GM18909 (cell line): ENCODE measurements at regions not wholly inside any gene's neighbourhood (a gene's known extent, or its start where the extent isn't known, plus 50 kb on each side); places are given as distances from the start of the nearest gene placed in this dataset.
"Not testable (repeated sequence)": the region's sequence is repeated elsewhere in the genome, so short reads cannot be mapped to it uniquely, and the experiment has no call there.

Experiments used
- ATAC-seq: cut with Tn5 transposase; IDR thresholded peaks from one replicate; pipeline ENCODE4 v1.9.1; 2021; ENCODE audit warnings: mild to moderate bottlenecking; ENCODE audit not compliant: unreplicated experiment, poor library complexity

GRCh38 chr5:112034421-112034979, 277.5 kb upstream of the NREP start:
- no peak for ATAC-seq

DNA sequence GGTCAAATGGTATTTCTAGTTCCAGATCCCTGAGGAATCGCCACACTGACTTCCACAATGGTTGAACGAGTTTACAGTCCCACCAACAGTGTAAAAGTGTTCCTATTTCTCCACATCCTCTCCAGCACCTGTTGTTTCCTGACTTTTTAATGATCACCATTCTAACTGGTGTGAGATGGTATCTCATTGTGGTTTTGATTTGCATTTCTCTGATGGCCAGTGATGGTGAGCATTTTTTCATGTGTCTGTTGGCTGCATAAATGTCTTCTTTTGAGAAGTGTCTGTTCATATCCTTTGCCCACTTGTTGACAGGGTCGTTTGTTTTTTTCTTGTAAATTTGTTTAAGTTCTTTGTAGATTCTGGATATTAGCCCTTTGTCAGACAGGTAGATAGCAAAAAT, 269.9 kb upstream of the NREP start:
- ATAC-seq: not testable (repeated sequence)

GRCh38 chr5:112025757-112026156, 268.8 kb upstream of the NREP start:
- peak; percentile 87 for ATAC-seq

DNA sequence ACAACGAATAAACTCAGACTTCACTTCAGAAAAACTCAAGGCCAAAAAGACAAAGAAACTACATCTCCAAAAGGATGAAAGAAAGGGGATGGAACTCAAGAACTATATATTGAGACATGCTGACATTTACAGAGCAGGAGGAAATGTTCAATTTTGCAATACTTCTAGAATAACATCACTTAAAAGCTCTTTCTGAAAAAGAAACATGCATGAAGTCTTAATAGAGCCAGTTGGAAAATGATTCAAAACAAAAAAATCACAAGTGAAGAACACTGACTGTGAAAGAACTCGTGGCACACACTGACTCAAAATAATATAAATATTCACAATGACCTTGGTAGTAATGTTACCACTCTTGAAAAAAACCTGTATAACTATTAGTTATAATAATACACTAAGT, 267.8 kb upstream of the NREP start:
- ATAC-seq: no peak

- no peak for ATAC-seq
Observed at GRCh38 chr5:112024221-112024620, 267.2 kb upstream of the NREP start.

GRCh38 chr5:112023766-112024165, 266.8 kb upstream of the NREP start:
- ATAC-seq: no peak

DNA sequence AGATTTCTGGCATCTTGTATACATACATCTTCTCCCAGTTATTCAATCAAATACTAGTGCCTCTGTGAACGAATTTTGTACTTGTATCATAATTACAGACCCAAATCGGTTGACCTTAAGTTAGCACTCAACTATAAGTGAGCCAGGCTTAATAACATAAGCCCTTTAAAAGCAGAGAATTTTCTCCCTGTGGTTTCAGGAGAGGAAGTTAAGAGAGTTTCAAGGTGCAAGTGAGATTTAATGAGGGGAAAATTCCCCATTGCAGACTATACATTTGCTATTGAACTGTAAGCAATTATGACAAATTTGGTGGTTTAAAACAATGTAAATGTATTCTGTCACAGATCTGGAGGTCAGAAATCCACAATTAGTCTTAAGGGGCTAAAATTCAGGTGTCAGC, 261.9 kb upstream of the NREP start:
- ATAC-seq: no peak

DNA sequence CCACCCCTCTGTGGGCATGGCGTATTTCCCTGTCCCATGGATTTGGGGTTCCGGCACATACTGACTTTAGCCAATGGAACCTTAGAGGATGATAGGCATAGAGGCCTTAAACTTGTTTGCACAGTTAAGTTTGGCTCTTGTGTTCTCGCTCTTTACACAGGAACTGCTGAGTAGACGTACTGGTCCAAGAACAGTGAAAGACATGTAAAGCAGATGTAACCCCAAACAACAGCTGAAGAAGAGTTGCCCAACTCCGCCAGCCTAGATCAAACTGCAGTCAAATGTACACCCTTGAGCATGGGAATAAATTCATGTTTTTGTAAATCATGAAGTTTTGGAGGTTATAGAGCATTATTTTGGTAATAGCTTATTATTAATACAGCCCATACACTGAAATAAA, 260.0 kb upstream of the NREP start:
- ATAC-seq: no peak

DNA sequence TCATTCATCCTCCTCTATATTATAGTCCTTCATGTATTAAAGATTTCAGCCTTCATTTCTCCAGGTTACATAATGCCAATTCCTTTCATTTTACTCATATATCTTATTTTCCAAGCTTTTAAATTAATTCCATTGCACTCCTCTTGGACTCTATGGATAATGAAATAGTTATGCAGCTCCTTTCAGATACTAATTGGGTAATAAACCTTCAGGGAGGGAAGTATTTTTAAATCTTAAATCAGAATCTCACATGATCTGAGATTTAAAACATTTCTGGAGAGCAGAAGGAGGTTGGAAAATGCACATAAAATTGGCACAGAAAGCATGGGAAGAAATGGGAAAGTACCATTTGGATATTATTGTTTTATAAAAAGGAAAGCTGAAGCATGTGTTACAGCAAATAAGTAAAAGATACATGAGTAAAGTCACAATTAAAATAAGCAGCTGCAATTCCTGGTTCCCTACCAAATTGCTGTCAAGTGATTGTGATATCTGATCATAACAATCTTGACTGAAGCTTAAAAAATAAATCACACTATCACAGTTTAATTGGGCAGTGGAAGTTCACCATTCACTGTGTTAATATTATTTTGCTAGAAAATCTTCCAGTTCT, 257.9 kb upstream of the NREP start:
- no peak for ATAC-seq

- no peak for ATAC-seq
Observed at GRCh38 chr5:112013660-112014059, 256.7 kb upstream of the NREP start.

GRCh38 chr5:112012104-112012503, 255.1 kb upstream of the NREP start:
- no peak for ATAC-seq

- no peak for ATAC-seq
Observed at GRCh38 chr5:112010475-112010874, 253.5 kb upstream of the NREP start.

DNA sequence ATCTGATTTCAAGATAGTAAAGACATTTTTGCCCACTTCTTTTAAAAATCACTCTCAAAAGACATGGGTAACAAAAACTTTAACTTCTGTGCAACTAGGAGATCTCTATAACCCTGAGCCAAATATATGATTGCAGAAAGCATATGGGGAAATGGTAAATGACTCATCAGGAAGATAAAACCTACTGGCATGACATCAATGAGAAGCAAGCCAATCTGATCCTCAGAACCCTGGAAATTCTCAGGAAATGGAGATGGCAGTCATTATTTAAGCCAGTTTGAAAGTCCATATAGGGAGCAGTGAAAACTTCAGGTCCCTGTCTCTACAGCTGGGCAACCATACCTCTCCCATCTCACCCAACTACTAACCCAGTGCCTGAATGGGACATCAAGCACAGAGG, 249.7 kb upstream of the NREP start:
- no peak for ATAC-seq

- no peak for ATAC-seq
Observed at GRCh38 chr5:112005623-112005930, 248.6 kb upstream of the NREP start.

DNA sequence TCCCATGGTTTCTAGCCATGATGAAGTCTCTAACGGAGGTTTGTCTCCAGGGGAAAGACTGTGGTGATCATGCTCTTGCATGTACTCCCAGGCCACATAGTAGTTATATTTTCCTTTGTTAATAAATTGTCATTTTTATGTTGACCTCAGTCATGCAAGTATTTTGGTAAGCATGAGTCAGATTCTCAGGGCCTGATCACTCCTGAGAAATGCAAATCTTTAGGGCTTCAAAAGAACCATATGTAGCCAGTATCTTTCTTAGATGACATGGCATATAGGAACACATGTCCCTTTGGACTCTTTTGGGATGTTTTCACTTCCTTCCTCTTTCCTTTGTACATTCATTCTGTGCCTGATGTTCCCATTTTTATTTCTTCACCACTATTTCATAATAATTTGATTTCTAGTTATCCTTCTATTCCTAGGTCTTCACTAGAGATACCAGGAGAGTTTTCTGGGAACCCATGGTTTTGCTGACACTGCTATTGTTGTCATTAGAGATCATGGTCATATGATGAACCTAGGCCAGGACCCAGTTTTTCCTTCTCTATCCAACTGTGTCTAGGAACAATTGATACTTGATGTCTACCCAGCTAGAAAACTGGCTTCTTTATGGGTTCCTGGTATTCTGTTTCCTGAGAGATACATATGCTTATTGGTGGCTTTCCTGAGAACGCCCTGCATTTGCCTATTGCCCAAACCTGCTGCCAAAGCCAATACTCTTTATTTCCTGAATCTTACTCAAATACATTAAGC, 248.1 kb upstream of the NREP start:
- ATAC-seq: peak; percentile 89

DNA sequence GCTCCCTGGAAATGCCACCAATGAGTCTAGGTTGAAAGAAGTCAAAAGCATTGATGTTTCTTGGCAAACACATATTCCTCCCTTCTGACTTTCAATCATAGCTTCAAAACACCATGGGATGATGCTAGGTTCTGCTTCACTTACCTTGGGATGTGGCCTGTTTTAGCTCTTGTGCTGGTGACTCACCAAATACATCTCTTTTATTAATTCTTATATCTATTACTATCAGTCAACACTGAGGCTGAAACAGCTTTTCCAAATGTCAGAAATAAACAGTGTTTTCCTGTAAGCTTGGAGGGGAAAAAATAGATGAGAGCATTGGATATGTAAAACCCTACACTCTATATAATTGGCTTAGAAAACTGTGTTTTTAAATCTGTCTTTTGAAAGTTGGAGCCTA, 245.4 kb upstream of the NREP start:
- no peak for ATAC-seq

DNA sequence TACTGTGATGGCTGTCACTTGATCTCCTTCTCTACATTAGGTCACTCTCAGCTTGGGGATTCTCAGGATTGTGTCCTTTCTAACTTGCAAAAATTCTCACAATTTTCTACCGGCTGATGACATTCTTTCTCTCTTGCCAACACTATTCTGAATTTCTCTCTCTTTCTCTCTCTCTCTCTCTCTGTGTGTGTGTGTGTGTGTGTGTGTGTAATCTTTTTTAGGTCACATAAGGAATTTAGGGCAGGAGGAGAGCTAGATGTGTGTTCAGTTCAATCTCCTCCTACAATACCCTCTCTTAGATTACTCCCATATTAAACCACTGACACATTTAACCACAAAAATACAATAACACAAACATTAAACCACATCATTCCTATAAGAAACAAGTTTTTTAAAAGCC, 242.3 kb upstream of the NREP start:
- no peak for ATAC-seq

GRCh38 chr5:111998871-111999270, 241.9 kb upstream of the NREP start:
- no peak for ATAC-seq

DNA sequence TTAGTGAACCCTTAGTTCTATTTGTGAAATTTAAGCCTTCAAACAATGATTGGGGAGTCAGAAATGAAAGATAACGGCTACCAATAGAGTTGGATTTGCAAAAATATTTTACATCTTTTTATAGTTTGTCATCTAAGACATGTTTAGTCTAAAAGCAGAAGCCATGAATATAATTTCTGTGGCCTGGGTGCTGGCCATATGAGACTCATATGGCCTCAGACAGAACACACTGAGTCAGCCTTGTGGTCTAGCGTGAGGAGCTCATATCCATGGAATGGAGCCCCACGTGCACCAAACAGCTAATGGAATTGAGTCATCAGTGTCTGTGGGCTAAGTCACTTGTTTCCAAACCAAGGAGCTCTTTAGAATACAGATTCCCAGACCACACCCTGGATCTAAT, 240.7 kb upstream of the NREP start:
- no peak for ATAC-seq

DNA sequence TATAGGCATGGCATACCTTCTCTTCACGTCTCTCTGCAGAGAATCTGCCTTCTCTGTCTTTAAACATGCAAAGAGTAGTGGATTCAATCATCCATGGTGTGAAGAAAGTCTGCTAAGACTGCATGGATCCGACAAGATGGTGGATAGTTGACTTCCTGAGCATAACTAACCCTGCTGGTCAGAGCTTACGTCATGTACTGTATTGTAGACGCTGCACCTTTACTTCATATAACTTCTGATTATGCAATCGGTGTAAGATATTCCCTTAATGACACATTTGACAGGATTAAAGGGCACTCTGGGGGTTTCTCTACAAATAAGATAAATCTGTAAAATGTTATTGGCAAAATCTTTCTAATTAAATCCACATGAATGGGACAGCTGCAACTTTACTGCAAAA, 240.3 kb upstream of the NREP start:
- no peak for ATAC-seq

DNA sequence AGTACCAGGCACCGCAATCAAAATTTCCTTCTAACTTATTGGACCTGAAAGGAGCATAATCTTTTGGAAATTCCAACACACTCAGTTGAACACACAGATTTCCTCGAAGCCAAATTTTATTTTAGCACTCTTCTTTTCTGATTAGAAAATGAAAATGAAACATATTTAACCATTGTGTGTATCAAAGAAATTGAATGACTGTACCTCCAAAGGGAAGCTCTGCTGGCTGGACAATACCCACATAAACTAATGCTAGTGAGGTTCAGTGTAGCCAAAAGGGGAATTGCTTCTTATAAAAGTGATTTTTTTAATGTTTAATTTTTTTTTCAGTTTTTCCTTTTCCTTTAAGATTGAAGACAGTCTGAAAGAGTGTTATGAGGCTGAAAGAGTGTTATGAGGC, 239.6 kb upstream of the NREP start:
- no peak for ATAC-seq

- no peak for ATAC-seq
Observed at GRCh38 chr5:111995701-111996100, 238.7 kb upstream of the NREP start.
